CMK (cell line): ENCODE measurements at regions not wholly inside any gene's neighbourhood (a gene's known extent, or its start where the extent isn't known, plus 50 kb on each side); places are given as distances from the start of the nearest gene placed in this dataset.
"Not testable (repeated sequence)": the region's sequence is repeated elsewhere in the genome, so short reads cannot be mapped to it uniquely, and the experiment has no call there.

Source experiments
- DNase-seq: peaks from one replicate; pipeline ENCODE4 v3.0.0-alpha.2; 2010; ENCODE audit warnings: low read depth

DNA sequence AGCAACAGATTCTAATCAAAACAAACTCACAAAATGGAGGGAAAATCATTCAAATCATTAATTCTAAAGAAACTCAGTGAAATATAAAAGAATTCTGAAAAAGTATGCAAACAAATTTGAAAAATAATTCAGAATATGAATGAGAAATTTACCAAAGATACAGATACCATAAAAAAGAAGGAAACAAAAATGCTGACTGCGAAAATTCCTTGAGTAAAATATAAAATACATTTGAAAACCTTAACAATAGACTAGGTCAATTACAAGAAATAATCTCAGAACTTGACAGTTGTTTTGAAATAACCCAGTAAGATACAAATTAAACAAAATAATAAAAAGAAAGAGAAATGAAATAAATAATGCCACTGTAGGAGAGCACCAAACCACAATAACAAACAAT lies 1289.0 kb downstream of the SLITRK1 start:
- DNase-seq = no peak

- DNase-seq = no peak
Measured at GRCh38 chr13:82571653-82572052, 1310.6 kb downstream of the SLITRK1 start.

DNA sequence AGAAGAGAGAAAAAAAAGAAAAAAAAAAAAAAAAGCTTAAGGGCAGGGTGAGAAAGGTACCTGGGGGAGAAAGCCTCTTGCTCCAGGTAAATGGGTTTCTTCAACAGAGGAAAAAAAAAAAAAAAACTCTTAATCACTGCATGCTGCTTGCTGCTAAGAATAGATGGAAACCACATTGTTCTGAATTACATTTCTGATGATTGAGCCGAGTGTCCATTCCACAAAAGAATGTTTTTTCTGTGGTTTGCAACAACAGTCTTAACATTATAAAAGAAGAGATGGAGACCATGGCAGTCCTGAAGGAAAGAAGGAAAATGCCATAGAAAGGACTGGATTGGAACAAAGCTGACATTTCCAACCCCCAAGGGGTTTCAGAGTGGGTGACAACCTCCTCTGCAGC lies 1312.7 kb downstream of the SLITRK1 start:
- DNase-seq = no peak

DNA sequence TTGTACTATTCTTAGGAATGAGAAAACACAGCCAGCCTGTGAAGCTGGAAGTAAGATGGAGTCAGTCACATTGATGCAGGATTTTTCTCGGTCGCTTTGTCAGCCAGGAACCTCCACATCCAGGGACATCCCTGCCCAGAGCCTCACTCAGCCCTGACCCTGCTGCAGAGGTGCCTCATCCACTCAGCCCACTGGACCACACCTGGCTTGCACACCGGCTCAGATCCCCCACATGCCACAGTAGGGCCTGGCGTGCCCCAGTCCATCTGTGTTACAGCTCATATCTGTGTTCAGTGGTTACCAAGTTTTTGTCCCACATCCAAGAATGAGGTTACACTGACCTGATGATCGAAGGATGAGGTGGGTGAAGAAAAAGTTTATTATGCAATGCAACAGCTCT lies 1315.4 kb downstream of the SLITRK1 start:
- DNase-seq = no peak

DNA sequence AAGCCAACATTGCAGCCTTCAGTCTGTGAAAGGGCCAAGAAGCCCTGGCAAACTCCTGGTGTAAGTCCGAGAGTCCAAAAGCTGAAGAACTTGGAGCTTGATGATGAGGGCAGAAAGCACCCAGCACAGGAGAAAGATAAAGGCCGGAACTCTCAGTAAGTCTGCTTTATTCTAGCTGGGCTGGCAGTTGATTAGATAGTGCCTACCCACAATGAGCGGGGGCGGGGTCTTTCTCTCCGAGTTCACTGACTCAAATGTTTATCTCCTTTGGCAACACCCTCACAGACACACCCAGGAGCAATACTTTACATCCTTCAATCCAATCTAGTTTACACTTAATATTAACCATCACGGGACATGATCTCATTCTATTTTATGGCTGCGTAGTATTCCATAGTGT lies 1317.1 kb downstream of the SLITRK1 start:
- DNase-seq = peak; percentile 82

DNA sequence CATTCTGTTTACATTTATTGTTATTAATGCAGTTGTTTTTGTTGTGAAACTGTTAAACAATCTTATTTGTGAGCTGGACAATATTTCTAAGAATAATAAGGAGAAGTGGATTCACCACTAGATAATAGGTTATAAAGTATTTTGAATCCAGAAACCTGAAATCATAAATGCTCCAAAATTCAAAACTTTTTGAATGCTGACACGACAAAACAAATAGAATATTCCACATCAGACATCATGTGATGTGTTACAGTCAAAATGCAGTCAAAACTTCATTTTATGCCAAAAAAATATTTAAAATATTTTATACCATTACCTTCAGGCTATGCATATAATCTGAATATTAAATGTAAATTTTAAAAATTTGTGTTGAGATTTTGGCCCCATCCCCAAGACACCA lies 1321.4 kb downstream of the SLITRK1 start:
- DNase-seq = no peak

GRCh38 chr13:82522872-82523271 lies 1359.4 kb downstream of the SLITRK1 start:
- DNase-seq = no peak

DNA sequence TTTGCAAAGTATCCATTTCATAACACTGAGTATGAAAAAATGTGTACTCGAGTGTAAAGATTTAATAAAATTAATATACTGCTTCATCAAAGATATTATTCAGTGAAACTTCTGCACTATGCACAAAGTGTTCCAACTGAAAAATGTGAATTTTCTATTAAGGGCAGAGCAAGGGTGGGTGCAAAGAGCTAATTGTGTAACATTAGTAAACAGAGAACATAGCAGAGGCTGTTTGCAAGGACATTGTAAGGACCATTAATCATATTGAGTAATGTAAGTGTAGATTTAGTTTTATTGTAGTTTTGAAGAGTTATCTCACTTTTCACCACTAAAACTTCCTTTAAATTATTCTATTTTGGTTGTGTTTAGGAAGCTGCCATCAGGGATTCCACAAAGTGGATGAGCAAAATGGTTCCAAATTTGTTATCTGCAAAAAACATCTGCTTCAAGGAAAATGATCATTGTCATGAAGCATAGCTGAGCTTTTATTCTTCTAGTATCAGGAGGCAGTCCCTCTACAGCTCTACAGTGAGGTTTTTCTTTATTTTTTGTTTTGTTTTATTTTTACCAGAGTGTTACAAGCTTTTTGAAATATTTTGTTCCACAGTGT lies 1375.4 kb downstream of the SLITRK1 start:
- DNase-seq = peak; percentile 82

DNA sequence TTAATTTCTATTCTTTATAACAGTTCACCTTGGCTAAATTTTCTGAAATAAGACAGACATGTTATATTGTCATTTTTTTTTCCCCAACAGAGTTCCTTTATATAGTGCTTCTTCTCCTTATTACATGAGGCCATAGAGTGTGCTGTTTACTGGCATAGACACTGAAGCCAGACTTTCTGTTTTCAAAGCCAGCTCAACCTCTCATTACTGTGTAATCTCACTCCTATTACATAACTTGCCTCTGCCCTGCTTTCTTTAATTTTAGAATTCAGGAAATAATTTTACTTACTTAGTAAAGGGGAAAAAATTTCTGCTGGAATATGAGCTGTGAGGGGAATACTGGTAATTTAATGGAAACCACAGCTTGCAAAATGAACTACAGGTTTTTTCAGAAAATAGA lies 1380.4 kb downstream of the SLITRK1 start:
- DNase-seq = no peak

GRCh38 chr13:82480415-82480814 lies 1401.9 kb downstream of the SLITRK1 start:
- DNase-seq = no peak

- peak; percentile 68 for DNase-seq
Measured at GRCh38 chr13:82477436-82477835, 1404.8 kb downstream of the SLITRK1 start.

DNA sequence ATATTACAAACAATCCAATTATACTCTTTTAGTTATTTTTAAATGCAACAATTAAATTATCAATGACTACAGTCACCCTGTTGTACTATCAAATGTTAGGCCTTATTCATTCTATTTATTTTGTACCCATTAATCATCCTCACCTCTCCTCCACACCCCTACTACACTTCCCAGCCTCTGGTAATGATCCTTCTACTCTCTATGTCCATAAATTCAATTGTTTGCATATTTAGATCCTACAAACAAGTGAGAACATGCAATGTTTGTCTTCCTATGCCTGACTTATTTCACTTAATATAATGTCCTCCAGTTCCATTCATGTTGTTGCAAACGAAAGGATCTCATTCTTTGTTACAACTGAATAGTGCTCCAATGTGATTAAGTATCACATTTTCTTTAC lies 1414.6 kb downstream of the SLITRK1 start:
- no peak for DNase-seq

DNA sequence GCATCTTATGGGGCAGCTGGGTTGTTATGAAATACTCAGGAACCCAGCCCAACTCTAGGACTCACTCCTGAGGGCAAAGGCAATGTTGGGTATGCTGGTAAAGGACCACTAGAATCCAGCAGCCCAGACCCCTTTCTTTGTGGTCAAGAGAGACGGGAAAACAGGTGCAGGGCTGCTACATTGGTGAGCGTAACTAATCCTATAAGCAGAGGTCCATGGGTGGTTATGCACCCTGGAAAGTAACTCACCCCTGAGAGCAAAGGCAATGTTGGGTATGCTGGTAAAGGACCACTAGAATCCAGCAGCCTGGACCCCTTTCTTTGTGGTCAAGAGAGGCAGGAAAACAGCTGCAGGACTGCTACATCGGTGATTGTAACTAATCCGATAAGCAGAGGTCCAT lies 1422.7 kb downstream of the SLITRK1 start:
- not testable (repeated sequence) for DNase-seq

DNA sequence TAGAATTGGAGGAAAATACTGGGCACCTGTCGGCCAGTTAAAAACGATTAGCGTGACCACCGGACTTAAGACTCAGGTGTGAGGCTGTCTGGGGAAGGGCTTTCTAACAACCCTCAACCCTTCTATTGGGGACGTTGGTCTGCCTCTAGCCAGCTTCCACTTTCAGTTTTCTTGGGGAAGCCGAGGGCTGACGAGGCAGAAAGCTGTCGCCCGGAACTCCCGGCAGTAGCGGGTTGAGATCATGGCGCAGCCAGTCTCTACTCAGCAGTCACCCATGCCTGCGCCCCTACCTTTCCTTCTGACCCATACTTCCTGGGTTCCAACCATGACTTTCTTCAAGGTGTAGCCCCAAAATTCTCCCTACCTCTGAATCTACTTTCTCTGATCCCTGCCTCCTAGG lies 1424.1 kb downstream of the SLITRK1 start:
- no peak for DNase-seq

DNA sequence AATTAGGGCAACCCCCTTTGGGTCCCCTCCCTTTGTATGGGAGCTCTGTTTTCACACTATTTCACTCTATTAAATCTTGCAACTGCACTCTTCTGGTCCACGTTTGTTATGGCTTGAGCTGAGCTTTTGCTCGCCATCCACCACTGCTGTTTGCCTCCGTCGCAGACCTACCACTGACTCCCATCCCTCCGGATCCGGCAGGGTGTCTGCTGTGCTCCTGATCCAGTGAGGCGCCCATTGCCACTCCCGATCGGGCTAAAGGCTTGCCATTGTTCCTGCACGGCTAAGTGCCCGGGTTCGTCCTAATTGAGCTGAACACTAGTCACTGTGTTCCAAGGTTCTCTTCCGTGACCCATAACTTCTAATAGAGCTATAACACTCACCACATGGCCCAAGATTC lies 1424.7 kb downstream of the SLITRK1 start:
- DNase-seq = not testable (repeated sequence)

DNA sequence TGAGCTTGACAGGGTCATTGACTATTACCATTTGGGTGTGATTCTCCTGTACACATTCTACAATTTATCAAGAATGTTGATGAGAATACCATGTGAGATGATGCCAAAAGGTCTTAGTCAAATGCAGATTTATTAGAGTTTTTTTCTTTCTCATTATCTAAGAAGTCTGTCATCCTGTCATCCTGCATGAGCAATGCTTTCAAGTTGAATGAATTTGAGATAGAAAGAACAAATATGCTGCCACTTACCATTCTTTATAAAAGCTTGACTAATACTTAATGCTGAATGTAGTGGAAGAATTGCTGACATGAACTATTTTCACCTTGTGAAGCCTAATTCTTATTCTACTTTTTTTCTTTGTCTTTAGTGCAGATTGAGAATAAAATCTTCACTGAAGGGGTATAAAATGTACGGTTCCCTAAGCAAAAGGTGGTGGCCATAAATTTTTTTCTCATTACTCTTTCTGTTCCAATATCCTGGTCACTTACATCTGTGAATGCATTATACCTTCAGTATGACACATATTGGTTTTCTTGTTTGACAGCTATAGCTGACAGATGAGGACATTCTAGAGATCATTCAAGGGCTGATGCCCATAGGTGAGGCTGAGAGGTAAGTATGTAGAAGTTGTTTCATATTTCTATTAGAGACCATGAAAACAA lies 1434.7 kb downstream of the SLITRK1 start:
- DNase-seq = no peak

DNA sequence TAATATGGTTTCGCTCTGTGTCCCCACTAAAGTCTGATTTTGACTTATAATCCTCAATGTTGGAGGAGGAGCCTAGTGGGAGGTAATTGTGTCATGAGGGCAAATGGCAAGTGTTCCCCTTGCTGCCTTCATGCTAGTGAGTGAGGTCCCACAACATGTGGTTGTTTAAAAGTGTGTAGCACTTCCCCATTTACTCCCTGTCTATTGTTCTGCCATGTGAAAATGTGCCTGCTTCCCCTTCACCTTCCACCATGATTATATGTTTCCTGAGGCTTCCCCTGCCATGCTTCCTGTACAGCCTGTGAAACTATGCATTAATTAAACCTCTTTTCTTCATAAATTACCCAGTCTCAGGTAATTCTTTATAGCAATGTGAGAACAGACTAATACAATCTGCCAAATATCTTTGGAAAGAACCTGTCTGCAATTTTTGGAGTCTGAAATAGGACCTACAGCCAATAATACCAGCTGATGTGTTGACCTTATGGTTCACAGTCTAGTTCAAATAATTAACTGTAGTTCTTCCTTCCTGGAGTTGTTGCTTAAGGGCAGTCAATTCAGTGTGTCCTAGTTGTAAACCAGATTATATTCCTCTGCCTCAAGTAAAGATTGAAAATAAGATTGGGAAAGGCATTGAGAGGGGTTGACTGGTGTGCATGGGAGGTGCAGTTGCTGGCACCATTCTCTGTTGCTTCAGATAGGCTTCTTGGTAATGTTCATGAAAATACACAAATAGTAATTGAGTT lies 1442.9 kb downstream of the SLITRK1 start:
- no peak for DNase-seq

GRCh38 chr13:82438320-82438719 lies 1444.0 kb downstream of the SLITRK1 start:
- no peak for DNase-seq

GRCh38 chr13:82436099-82436585 lies 1446.1 kb downstream of the SLITRK1 start:
- no peak for DNase-seq

DNA sequence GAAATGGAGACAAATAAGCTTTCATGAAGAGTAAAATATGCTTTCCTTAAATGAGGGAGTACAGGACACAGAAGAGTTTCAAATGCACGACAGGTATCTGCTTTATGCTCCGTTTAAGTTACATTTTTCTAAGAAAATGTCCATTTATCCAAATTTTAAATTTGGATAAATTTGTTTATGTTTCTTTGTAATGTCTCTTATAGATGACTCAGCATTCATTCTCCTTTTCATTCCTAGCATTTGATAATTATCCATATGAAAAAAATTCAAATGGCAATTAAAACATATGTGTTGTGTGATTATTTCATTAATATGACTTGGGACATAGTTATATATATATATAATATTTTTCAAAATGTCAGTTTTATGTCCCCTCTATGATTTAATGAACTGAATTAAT lies 1449.3 kb downstream of the SLITRK1 start:
- DNase-seq = no peak

DNA sequence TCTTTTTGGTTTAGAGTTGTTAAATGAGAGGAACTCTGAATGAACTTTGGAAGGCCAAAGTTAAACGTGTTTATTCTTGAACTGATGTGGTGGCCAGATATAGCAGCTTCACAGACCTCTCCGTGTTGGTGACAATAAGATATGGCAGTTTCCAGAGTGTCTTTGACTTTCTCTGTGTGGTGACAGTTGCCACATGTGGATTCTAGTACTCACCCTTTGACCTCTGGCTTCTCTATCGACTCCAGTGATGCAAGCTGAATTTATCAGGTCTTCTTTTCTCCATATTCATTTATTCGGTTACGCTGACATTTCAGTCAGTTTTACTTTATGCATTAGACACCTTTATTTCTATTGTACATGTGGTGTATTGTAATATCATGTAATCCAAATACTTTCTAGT lies 1469.5 kb downstream of the SLITRK1 start:
- no peak for DNase-seq

DNA sequence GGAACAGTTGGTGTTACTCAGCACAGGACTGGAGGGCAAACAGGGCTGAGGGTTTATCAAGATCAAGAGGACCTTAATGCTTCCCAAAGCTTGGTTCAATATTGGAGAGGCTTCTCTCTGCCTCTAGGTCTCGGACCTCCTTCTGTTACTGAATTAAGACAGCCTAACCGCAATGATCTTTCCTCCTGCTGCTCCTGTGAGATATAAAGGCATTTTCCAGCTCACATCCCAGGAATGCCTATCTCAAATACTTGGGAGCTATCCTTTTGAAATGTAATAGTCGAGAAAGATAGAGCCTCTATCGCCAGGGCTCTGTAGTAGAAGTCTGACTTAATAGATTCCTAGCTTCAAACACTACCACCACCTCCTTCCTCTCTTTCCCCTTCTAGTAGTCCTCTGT lies 1475.0 kb downstream of the SLITRK1 start:
- DNase-seq = no peak

DNA sequence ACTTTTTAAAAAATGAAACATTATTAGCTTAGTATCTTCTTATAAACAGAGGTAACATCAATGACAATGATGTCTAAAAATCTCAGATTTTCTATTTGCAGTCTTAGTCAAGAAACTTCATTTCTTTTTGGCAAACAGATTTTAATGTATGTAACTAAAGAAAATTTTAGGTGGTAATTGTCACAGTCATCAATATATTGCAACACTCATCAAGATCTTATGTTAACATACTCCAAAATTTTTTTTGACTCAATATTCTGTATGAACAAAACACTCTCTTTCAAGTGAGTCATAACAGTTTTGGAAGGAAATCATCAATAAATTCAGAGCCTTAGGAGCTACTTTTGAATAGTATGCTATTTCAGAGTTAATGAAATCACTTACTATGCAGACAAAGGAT lies 1507.6 kb downstream of the SLITRK1 start:
- DNase-seq = no peak
